EH (cell line): ENCODE measurements at regions not wholly inside any gene's neighbourhood (a gene's known extent, or its start where the extent isn't known, plus 50 kb on each side); places are given as distances from the start of the nearest gene placed in this dataset.

ENCODE experiments used
- DNase-seq: peaks from one replicate; pipeline ENCODE4 v3.0.0-alpha.2; 2015; ENCODE audit warnings: low read depth

DNA sequence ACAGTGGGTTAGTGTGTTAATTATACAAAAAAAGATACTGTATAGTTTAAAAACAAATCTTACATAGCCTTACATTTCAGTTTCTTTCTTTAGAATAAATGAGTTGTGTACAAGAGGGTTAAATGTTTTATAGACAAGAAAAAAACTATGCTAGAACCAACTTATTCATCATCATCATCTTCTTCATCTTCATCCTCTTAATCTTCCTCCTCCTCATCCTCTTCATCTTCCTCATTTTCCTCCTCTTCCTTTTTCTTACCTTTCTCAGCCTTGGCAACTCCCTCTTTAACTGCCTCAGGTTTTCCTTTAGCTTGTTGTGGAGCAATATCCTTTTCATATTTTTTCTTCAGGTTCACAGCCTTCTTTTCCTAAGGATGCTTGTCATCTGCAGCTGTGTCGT lies 53.7 kb downstream of the RPS12 start:
- no peak for DNase-seq

DNA sequence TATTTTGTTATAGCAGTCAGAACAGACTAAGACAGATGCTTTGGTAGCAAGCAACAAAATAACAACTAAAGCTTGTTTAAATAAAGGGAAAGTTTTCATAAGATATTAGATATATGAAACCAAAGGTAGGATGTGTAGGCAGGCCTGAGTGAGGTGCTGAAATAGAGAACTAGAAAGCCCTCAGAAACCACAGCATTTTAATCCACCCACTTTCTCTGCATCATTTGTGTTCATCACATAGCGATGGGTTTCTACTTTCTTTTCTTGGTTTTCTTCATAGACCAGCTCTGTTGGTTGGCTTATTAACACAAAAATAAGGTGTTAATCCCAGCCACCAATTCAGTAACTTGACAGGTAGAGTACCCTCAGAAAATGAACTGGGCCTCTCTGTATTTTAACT lies 58.6 kb downstream of the RPS12 start:
- no peak for DNase-seq

DNA sequence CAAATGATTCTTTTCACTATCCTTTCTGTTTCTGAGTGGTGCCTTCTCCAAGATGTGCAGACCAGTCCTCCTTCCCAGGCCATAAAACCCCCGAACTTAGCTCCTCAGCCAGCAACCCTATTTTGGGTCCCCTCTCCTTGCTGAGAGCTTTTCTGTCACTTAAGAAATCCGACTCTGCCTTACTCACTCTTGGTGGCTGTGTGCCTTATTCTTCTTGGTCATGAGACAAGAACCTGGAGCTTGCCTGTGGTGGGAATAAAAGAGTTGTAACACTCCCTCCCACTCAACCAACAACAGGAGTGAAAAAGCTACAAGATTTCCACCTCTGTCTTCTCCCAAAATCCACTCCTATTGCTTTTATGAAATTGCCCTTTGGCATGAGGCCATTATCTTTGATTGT lies 62.6 kb downstream of the RPS12 start:
- no peak for DNase-seq

DNA sequence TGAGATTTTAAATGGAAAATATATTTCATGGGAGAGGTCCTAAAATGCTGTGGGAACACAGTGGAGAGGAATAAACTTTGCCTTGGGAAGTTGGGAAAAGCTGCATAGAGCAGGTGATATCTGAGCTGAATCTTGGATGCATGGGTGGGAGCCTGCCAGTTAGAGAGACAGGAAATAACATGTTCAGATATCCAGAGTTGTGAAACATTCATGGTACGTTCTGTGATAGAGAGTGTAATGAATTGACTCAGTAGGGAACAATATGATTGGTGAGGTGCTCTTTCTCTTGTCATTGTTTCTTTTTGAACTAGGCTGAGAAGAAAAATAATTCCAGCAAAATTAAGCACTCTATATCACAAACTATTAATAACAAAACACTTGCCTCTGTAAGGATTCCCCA lies 72.8 kb downstream of the RPS12 start:
- no peak for DNase-seq

DNA sequence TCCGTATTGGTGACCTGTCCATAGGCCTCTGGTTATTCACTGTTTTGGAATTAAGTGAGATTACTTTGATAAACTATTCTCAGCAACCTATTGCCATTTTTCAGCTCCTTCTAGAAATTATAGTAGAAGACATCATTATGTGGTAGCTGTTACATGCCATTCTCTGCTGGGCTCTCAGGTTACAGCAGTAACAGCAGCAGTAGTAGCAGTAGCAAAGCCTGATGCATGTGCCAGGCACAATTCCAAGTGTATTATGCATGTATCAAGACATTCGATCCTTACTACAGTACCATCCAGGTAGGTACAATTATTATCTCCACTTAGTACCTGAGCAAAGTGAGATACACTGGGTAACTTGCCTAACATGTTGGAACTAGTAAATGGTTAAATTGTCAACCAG lies 74.3 kb downstream of the RPS12 start:
- no peak for DNase-seq

DNA sequence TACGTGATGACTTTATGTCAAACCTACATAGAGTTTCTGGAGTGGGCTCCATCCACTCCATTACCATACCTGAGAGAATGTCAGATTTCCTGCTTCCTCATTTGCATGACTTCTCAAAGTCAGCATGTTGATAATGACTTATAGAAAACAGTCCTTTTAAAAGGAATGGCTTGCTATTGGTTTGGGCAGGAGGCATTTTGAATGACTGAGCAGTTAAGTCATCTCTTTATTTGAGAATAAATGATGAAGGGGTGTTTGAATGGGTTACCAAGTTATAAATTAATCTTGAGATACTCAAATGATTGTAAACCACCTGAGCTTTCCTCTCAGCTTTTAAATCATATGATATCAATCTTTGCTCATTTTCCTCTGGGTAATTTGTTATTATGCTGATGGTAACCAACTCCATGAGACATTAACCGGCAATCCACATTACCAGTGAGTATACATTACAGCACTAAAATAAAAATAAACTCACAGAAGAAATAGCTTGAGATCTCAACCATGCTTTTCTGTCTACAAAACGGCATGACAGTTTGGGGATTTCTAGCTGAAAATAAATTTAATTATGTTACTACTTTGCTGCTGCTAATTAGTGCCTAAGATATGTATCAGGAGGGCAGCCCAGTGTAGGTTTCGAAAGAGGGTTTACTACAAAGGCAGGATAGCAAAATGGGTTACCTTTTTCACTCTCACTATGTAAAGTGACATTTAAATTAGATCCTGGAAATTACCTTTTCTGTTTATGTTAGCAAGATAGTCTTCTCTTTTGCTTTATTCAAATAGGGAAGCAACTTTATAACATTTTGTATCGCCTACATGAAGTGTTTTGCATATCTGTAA lies 78.8 kb downstream of the RPS12 start:
- DNase-seq: no peak

DNA sequence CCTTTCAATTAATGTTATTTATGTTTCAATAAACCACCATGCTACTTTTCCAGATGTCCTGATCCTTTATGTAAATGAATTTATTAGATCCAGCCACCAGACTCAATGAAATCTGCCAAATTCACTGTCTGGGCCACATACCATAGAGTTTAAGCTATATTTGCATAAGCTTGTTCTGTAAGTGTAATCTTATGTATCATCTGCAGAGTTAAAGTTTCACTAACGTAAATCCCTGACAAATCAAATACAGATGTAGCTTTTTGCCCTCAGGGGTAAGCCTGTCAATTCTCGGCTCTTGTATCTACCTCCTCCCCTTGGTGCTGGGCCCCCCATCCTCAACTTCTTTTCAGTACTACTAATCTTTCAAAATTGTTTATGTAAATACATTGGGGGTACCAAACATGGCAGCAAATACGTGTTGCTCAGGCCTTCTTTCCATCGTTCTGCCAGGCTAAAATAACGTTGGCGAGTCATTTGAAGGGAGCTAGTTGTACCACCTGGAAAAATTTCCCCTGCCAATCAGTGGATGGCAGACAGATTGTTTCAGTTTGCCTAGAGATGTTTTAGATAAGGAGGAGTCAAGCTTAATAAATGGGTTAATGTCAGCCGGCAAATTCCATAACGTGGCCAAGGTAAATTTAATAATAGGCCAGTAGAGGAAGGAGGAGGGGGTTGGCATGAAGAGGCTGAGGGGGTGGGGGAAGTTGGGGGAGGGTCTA lies 79.6 kb downstream of the RPS12 start:
- no peak for DNase-seq

DNA sequence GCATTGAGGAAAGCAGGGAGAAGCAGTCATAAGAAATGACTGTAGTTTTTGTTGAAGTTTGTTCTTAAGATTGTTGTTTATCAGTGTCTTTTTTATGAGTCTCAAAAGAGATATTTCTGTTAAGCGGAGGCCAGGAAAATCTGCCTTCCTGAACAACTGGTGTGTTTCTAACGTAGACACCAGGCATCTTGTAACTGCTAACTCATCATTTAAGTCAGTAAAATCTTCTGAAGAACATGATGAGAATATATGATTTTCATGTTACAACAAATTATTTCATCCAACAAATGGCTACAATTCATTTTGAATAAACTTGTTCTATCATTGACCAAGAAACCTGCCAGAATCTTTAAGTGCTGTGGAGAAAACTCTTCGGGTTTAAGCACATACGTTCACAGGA lies 84.0 kb downstream of the RPS12 start:
- DNase-seq: no peak

DNA sequence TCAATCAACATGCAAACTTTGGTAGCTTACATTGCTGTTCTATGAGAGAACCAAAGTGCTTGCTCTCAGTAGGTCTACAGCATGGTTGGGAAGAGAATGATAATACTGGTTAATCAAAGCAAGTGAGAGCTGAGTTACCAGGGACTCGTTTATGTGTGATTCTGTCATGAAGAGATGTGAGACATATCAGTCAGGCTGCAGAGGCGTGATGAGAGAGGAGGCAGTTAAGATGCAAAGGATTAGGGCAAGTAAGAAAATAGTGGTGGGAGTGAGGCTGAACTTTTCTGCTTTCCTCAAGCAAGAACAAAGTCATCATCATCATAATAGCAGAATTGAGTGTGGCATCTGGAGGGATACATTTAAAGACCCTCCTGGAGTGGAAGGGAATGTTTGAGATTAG lies 86.5 kb downstream of the RPS12 start:
- DNase-seq: no peak

DNA sequence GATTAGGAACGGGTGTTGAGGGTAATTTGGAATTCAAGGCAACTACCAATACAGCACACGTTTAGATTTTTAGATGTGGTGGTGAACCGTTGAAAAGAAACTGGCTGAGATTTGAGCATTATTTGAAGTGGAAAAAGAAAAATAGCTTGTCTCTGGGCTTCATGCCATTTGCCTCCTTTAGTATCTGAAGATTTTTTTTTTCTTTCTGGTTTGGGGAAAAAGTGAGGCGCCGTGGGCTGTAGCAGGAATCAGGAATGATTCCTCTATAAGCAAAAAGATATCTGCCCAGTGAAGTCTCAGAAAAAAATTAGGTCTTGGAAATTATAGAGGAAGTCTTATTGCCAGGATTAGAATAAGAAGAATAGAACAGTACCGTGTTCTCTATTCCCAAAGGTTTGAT lies 88.5 kb downstream of the RPS12 start:
- DNase-seq: no peak

DNA sequence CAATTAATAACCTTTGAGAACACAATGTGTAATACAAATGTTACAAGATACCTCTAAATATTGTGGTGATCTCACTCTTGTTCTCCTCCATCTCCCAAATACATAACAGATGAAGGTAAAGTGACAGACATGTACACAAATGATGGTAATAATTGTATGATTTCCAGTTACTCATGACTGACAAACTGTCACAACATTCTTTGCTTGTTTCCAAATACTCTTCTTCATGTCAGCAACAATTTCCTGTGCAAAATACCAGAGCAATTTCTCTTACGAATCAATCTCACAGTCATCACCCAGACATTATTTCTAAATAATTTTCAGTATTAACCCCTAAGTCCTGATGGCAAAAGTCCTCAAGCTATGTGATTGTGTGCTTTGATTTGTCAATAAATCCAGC lies 92.9 kb downstream of the RPS12 start:
- DNase-seq: no peak

DNA sequence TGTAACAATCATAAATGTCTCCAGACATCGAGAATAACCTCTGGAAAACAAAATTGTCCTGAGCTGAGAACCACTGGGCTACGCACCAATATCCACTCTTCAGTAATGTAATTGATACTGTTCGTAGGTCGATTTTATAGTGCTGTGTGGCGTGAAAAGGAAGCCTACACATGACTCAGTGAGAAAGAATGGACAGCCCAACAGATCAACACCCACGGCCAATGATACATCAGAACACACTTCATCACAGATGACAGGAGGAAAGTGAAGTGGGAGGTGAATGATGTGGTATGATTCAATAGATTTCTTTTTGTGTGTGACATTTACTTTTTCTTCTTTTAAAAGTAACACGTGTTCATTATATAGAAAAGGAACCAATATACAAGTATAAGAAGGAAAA lies 93.5 kb downstream of the RPS12 start:
- peak; percentile 32 for DNase-seq

DNA sequence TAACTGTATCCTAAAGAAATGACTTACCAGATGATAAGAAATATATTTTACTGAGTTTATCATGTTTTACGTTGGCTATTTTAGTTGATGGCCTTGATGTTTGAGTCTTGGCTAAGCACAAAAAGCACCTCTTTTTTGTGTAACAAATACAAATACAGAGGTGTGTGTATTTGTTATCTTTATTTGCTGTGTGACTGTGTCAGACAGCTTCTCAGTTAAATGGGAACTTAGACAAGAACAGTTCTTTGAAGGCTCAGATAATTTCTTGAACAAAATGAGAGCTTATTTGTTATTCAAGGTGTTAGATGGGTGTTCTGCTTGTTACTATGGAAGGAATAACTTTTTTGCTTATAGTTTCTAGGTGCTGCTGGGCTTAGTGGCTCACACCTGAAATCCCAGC lies 95.4 kb downstream of the RPS12 start:
- DNase-seq: no peak

DNA sequence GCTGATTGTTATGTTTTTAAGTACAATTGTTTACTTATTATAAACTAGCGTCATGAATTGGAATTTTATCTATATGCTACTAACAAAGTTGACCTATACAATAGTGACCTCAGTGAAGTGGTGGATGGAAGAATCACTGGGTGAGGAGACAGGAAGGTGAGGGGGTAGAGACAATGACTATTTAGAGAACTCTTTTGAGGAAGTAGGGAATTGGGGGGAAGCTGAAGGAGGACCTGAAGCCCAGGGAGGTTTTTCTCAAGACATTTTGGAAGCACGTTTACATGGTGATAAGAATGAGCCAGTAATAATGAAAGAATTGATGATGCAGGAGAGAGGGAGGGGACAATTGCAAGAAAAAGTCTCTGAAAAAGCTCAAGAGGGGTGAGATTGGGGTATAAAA lies 96.4 kb downstream of the RPS12 start:
- no peak for DNase-seq

DNA sequence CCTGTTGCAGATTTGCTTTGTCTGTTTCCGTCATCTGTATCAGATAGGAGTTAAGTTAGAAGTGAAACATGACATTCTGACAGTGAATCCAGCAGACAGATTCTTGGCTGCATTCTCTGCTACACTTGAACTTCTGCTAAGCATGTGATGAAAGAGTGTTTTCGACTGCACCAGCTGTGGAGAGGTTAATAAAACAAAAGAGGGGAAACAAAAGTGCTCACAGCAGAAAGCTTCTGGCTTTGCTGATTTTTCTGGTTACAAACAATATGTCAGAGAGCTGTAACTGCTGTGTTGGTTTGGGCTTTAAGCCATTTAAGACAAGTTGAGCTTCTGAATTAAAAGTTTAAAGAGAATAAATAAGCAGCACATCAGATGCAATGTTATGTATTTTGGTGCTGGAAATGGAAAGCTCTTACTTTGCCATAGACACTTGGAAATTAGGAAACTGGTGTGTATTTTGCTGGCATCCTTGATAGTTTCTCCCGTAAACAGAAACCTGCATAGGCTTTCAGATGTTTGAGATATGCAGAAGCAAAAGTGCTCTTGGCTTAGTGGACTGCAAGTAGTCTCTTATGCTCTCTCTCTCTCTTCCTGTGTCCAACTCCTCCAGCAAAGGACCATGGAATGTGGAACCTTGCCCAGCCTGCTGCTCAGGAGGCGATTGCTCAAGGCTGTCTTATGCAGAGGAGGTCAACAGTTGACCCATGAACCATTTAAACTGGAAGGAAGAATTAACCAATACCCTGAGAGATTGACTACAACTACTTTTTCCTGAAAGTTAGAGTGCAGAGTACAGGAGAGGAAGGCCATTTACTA lies 104.9 kb downstream of the RPS12 start:
- peak; percentile 68 for DNase-seq

DNA sequence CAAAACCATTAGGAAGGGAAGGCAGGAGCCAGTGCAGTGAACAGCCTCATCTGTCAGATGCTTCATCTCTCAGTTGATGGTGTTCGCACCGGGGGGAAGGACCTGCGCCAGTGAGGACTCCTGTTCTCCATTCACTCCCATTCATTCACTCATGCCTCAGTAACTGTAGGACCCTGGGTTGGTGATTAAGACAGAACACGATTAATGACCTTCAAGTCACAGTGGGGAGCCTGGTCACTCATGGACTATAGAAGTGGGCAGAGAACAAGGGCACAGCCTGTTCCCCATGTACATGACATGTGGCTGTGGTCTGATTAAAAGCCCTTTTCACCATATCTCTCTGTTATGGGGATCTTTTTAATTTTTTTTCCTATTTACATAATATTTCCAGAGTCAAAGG lies 113.3 kb downstream of the RPS12 start:
- no peak for DNase-seq

DNA sequence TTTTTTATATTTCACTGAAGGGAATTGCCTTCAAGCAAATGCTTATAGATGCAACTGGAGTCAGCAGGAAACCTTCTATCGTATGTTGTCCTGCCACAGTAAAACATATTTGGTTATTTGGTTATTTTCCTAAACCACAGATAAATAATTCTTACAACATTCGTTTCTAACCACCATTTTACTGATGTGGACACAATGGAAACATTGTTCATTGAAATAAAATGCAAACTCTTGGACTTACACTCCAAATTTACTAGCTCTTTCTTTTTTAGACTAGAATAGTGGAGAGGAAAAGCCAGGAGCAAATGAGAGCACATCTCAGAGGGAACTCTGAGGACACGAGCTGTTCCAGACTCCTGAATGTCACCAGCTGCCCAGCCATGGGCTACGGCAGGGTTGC lies 114.8 kb downstream of the RPS12 start:
- DNase-seq: no peak

DNA sequence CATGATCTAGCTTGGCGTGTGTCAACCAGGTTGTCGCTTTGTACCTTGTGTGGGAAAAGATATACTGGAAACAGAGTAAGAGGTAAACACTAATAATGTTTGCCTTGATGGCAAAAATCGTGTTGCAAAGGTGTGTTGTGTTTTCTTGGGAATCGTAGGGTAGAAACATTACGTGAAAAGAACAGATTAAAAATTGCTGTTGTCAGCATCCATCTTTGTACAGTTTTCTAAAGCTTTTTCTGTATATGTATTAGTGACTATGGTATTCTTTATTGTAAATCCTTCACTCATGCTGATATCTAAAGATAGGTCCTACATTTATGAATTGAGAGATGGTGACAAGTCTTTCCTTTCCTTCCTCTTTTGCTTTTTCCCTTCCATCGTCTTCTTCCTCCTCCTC lies 116.9 kb downstream of the RPS12 start:
- no peak for DNase-seq

DNA sequence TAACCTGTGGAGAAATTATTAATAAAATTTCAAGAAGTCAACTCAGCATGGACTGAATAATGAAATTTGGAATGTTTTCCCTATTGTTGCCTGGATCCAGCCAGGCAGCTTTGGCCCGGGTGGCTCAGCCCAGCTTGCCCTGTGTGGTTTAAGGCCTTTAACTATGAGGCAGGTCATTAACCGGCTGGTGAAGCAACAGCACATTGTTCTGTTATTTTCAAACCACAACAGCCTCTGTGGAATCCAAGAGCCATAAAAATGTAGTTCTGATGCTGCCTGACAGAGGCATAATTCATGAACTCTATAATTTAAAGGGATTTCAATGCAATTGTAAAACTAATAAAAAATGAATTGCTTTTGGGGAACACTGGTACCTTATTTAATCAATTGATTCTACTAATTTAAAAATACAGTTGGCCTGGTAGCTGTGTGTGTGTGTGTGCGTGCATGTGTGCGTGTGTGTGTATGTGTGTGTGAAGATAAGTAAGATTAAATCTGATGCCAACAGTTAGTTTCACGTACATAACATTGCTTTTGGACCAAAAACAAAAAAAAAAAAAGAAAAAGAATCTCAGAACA lies 117.7 kb downstream of the RPS12 start:
- DNase-seq: peak; percentile 60

DNA sequence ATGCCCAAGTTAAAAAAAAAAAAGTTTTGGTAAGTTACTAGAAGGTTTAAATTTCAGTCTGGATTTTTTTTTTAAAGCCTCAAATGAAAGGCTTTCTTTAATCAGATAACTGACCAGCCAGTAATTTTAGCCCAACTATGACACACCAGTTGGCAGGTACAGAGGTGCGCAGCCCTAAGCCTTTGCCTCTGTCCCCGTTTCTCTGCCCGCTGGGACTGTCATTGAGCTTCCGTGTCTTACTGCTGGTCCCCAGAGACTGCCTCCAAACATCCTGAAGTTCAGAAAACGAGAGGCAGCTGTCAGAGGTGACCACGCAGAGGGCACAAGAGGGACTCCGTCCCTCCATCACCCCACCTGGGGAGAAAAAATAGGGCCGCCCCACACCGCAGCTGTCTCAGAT lies 118.2 kb downstream of the RPS12 start:
- no peak for DNase-seq

DNA sequence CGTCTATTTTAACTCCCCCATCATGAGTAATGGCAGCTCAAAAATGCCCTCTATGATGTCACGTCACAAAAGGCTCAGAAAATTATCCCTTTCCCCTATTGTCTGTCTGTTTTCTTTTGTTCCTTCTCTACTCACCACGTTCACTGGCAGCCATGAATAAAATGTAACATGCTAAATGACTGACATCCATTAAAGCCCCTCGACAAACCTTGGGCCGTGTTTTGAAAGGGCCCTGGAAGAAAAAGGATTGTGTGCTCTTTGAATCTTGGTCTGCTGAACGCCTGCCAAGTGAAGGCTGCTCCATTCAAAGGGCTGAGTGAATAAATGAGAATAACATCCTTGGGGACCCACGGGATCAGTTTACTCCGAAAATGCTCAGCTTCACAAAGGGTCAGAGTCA lies 118.7 kb downstream of the RPS12 start:
- no peak for DNase-seq

DNA sequence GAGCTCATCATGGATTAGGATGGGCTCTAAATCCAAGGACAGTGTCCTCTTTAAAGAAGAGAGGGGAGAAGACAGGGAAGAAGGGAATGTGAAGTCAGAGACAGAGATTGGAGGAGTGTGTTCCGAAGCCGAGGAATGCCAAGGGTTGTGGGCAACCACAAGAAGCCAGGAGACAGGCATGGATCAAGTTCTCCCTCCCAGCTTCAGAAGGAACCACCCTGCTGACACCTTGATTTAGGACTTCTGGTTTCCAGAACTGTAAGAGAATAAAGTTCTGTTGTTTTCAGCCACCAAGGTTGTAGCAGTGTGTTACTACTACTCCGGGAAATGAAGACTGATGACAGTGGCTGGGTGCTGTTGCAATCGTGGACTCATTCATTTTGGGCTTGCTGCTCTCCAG lies 120.1 kb downstream of the RPS12 start:
- no peak for DNase-seq

DNA sequence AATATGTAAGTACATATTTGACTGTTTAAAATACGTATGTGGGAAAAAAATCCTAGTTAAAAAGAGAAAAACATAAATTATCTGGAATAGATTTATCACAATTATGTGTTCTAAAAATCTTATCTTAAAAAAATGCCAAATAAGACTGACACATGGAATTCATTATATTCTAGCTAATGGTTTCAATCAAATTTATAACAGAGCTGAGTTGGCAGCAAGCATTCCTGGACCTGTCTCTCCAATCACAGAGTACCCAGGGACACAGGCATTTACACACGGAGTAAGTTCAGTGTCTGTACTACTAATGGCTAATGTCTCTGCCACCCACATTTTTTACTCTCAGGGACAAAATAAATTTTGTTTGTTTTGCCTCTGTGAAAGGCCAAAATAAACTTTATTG lies 122.3 kb downstream of the RPS12 start:
- no peak for DNase-seq
